ENCODE measurements at regions not wholly inside any gene's neighbourhood (a gene's known extent, or its start where the extent isn't known, plus 50 kb on each side); places are given as distances from the start of the nearest gene placed in this dataset.
"Not testable (repeated sequence)": the region's sequence is repeated elsewhere in the genome, so short reads cannot be mapped to it uniquely, and the experiment has no call there.

DNA sequence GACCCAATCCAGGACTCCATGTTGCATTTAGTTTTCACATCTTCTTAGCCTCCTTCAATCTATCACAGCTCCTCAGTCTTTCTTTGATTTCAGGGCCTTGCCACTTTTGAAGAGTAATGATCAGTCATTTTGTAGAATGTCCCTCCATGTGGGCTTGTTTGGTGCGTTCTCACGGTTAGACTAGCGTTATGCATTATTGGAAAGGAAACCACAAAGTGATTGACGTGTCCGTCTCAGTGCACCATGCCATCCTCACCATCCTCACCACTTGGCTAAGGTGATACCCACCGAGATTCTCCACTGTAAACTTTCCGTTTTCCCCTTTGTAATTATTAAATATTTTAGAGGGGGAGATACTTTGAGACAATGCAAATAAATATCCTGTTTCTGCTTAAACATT is 59.6 kb upstream of the OLIG2 start:
- no peak overlapping the region for H3K4me3 ChIP-seq
- no peaks in the 10 kb centered on the region for H3K4me1 ChIP-seq
- H3K9me3 ChIP-seq = no peaks in the 10 kb centered on the region
- intact Hi-C loops (cut with DNase I) = no loop called here
- TF ChIP-seq, protein P1, sequence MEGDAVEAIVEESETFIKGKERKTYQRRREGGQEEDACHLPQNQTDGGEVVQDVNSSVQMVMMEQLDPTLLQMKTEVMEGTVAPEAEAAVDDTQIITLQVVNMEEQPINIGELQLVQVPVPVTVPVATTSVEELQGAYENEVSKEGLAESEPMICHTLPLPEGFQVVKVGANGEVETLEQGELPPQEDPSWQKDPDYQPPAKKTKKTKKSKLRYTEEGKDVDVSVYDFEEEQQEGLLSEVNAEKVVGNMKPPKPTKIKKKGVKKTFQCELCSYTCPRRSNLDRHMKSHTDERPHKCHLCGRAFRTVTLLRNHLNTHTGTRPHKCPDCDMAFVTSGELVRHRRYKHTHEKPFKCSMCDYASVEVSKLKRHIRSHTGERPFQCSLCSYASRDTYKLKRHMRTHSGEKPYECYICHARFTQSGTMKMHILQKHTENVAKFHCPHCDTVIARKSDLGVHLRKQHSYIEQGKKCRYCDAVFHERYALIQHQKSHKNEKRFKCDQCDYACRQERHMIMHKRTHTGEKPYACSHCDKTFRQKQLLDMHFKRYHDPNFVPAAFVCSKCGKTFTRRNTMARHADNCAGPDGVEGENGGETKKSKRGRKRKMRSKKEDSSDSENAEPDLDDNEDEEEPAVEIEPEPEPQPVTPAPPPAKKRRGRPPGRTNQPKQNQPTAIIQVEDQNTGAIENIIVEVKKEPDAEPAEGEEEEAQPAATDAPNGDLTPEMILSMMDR (IDR thresholded peaks at IDR 0.05) = no peak
- ATAC-seq (no peak), DNase-seq (no peak)
- WGBS, 2 donors = 86 to 94% methylated on average over 7 of the region's 7 CpGs
- no peaks in the 10 kb centered on the region for H3K36me3 ChIP-seq
- peaks cover 0 to 21% (median 10%) of the 10 kb centered on the region in 7 donors for H3K27me3 ChIP-seq
- no peak overlapping the region for H3K27ac ChIP-seq

DNA sequence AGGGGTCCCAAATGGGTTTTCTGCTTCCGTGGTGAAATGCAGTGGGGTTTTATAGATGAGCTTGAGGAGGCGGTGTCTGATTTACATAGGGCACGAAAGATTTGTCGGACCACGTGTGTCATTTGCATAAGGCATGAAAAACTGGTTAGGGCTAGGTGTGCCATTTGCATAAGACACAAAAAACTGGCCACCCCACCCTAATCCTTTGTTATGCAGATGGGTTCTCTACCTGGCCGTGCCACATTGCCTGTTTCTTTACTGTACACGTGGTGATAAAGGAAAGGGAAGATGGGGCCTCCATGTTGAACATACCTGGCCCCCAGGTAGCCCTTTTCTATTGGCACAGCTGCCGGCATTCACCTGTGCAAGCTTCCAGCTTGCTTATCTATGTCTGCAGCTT is 57.6 kb upstream of the OLIG2 start:
- H3K4me3 ChIP-seq; H3K9me3 ChIP-seq; DNase-seq; H3K4me1 ChIP-seq; intact Hi-C loops (cut with DNase I); ATAC-seq; H3K27ac ChIP-seq; H3K36me3 ChIP-seq; H3K27me3 ChIP-seq: not testable (repeated sequence)
- whole genome bisulfite sequencing, 2 donors = 60 to 73% methylated on average over 8 of the region's 8 CpGs

- intact Hi-C loops (cut with DNase I) = no loop called here
- Histone ChIP-seq H3K27ac (no peak overlapping the region), H3K4me3 (no peak overlapping the region), H3K36me3 (no peaks in the 10 kb centered on the region), H3K4me1 (no peaks in the 10 kb centered on the region), H3K27me3 (peaks cover 0 to 30% (median 9%) of the 10 kb centered on the region in 7 donors), H3K9me3 (no peaks in the 10 kb centered on the region)
- DNase-seq (no peak), ATAC-seq (no peak)
- 53 to 58% methylated on average over 2 of the region's 2 CpGs for WGBS, 2 donors
- TF ChIP-seq, protein P1 (IDR thresholded peaks at IDR 0.05) = no peak
These were observed 51.1 kb upstream of the OLIG2 start for GRCh38 chr21:32974653-32975052.

- H3K27me3 ChIP-seq = peaks cover 0 to 39% (median 9%) of the 10 kb centered on the region in 7 donors
- TF ChIP-seq, protein P1 (IDR thresholded peaks at IDR 0.05) = no peak
- ATAC-seq (no peak), DNase-seq (no peak)
- no peak overlapping the region for H3K27ac ChIP-seq
- H3K9me3 ChIP-seq = no peaks in the 10 kb centered on the region
- 77 to 81% methylated on average over 8 of the region's 8 CpGs for WGBS, 2 donors
- no peak overlapping the region for H3K4me3 ChIP-seq
- H3K4me1 ChIP-seq = no peaks in the 10 kb centered on the region
- H3K36me3 ChIP-seq = no peaks in the 10 kb centered on the region
- intact Hi-C loops (cut with DNase I) = no loop called here
These were observed 49.8 kb upstream of the OLIG2 start for GRCh38 chr21:32975811-32976431.

Data from heart right ventricle (tissue), 16 donors.